ENCODE measurements at regions not wholly inside any gene's neighbourhood (a gene's known extent, or its start where the extent isn't known, plus 50 kb on each side); places are given as distances from the start of the nearest gene placed in this dataset.

DNA sequence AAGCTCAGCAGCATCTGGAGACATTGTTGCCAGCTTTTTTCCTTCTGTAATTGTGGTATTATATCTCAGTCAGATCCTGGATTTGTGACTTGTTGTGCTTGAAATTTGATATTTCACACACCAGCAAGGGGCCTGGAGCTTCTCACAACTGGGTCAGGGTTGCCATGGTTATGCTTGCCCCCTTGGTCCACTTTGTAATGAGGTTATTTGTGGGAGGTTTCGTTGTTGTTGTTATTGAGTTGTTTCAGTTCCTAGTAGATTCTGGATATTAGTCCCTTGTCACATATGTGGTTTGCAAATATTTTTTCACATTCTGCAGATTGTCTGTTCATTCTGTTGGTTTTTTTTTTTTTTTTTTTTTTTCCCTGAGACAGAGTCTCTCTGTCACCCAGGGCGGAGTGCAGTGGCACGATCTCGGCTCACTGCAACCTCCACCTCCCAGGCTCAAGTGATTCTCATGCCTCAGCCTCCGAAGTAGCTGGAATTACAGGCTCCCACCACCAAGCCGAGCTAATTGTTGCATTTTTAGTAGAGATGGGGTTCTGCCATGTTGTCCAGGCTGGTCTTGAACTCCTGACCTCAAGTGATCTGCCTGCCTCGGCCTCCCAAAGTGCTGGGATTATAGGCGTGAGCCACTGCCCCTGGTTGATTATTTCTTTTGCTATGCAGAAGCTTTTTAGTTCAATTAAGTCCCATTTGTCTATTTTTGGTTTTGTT is 80.6 kb upstream of the ETV6 start:
- H3K9me3 Mint-ChIP-seq, result peaks cover 6 to 7% of the 10 kb centered on the region in 2 experiments

More for the DNA sequence above, 80.6 kb upstream of the ETV6 start:
- Mint-ChIP-seq H3K27me3 (ENCODE audit: low read depth) (no peaks in the 10 kb centered on the region), H3K36me3 (ENCODE audit: insufficient read depth in 1 of 3, low read depth in 3 of 3) (peaks cover 0 to 7% (median 2%) of the 10 kb centered on the region in 3 experiments; a peak in 5 of 7 replicates), H3K4me3 (no peak overlapping the region), H3K4me1 (peaks cover 0 to 7% of the 10 kb centered on the region in 2 experiments; a peak in 1 of 4 replicates), H3K27ac (0 out of 7 replicates have a peak overlapping the region, but pooled peaks of 2 of the 3 experiments have one; percentile 15 to 18)
- Histone ChIP-seq H3K79me2 (ENCODE audit: insufficient read depth, low read length) (no peaks in the 10 kb centered on the region), H2BK5ac (ENCODE audit: insufficient read length, low read length) (no peak overlapping the region), H3K27ac (ENCODE audit: insufficient read length, low read depth, low read length) (no peak overlapping the region), H4K5ac (ENCODE audit: insufficient read length, low read depth, low read length) (no peak overlapping the region), H4K20me1 (ENCODE audit: control insufficient read depth, insufficient read depth, insufficient read length) (no peaks in the 10 kb centered on the region), H3K9me3 (ENCODE audit: control insufficient read depth, low read depth, low read length) (no peaks in the 10 kb centered on the region), H3K9ac (ENCODE audit: extremely low read depth, insufficient read length, low read length) (no peak overlapping the region), H3K4me2 (ENCODE audit: insufficient read depth, insufficient read length, low read length) (no peak overlapping the region), H3K27me3 (ENCODE audit: insufficient read depth, low read length) (no peaks in the 10 kb centered on the region), H2AFZ (ENCODE audit: low read length) (no peak overlapping the region), H2BK20ac (ENCODE audit: low read depth, low read length, poor library complexity, severe bottlenecking) (no peak overlapping the region), H2AK5ac (ENCODE audit: insufficient read length, low read length) (no peak overlapping the region), H3K56ac (ENCODE audit: insufficient read length, low read depth, low read length) (no peak overlapping the region), H4K91ac (ENCODE audit: insufficient read length, low read depth, low read length) (no peak overlapping the region), H3K23ac (ENCODE audit: insufficient read length, low read depth, low read length) (no peak overlapping the region), H3K18ac (ENCODE audit: insufficient read length, low read depth, low read length) (no peak overlapping the region), H3K79me1 (ENCODE audit: insufficient read depth, low read depth, low read length, poor library complexity, severe bottlenecking) (no peaks in the 10 kb centered on the region), H3K23me2 (ENCODE audit: insufficient read length, low read depth, low read length, poor library complexity, severe bottlenecking) (no peaks in the 10 kb centered on the region), H3K4me1 (ENCODE audit: insufficient read depth, low read length) (no peaks in the 10 kb centered on the region), H3T11ph (ENCODE audit: low read length) (no peak overlapping the region), H2BK15ac (ENCODE audit: low read depth, low read length) (no peak overlapping the region), H2BK12ac (ENCODE audit: insufficient read length, low read depth, low read length) (no peak overlapping the region), H3K14ac (ENCODE audit: insufficient read depth, low read length) (no peak overlapping the region), H2BK120ac (ENCODE audit: low read depth, low read length, poor library complexity, severe bottlenecking) (no peak overlapping the region), H4K8ac (replicated peaks; ENCODE audit: insufficient read length, low read depth, low read length) (no peak overlapping the region), H3K4ac (ENCODE audit: low read depth, low read length) (no peak overlapping the region)
- no CpG with 5 or more reads among the region's 8 CpGs for WGBS (ENCODE audit: extremely low coverage, insufficient read length, low lambda C conversion rate)
- TF ChIP-seq, protein P1, sequence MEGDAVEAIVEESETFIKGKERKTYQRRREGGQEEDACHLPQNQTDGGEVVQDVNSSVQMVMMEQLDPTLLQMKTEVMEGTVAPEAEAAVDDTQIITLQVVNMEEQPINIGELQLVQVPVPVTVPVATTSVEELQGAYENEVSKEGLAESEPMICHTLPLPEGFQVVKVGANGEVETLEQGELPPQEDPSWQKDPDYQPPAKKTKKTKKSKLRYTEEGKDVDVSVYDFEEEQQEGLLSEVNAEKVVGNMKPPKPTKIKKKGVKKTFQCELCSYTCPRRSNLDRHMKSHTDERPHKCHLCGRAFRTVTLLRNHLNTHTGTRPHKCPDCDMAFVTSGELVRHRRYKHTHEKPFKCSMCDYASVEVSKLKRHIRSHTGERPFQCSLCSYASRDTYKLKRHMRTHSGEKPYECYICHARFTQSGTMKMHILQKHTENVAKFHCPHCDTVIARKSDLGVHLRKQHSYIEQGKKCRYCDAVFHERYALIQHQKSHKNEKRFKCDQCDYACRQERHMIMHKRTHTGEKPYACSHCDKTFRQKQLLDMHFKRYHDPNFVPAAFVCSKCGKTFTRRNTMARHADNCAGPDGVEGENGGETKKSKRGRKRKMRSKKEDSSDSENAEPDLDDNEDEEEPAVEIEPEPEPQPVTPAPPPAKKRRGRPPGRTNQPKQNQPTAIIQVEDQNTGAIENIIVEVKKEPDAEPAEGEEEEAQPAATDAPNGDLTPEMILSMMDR (conservative IDR thresholded peaks at IDR 0.05), result no peak
- DNase-seq, result no peak
